GM23338 (cell line): ENCODE measurements at regions not wholly inside any gene's neighbourhood (a gene's known extent, or its start where the extent isn't known, plus 50 kb on each side); places are given as distances from the start of the nearest gene placed in this dataset.

Experiments used
- ATAC-seq: fragments of 200-7000 bp; cut with Tn5 transposase; 3 replicates; pipeline ENCODE4 v1.9.1; 2020
- DNase-seq: peaks from one replicate; pipeline ENCODE4 v3.0.0-alpha.2; 2015; ENCODE audit warnings: low spot score
- H2AFZ ChIP-seq: fragments of 200-600 bp; sonication (generic); 2 replicates; pipeline ENCODE4 v1.8.0; 2016; ENCODE audit warnings: antibody characterized with exemption, mild to moderate bottlenecking, moderate library complexity
- H3F3A ChIP-seq: fragments of 200-600 bp; sonication (generic); replicated peaks from 2 replicates; pipeline ENCODE4 v1.8.0; 2017; ENCODE audit warnings: antibody characterized with exemption, mixed run types, low read depth
- H3K27ac ChIP-seq: fragments of 200-600 bp; sonication (generic); 2 replicates; pipeline ENCODE4 v1.6.1; 2016; ENCODE audit warnings: low read depth
- H3K27me3 ChIP-seq: fragments of 200-600 bp; sonication (generic); 2 replicates; pipeline ENCODE4 v1.8.0; 2016; ENCODE audit warnings: mild to moderate bottlenecking, mixed run types, moderate library complexity; ENCODE audit not compliant: insufficient read depth
- H3K36me3 ChIP-seq: fragments of 200-600 bp; sonication (generic); 2 replicates; pipeline ENCODE4 v1.8.0; 2016; ENCODE audit warnings: mild to moderate bottlenecking; ENCODE audit not compliant: insufficient read depth
- H3K4me1 ChIP-seq: fragments of 200-600 bp; sonication (generic); 2 replicates; pipeline ENCODE4 v1.8.0; 2016; ENCODE audit warnings: mild to moderate bottlenecking, moderate library complexity; ENCODE audit not compliant: insufficient read depth
- H3K4me2 ChIP-seq: fragments of 200-600 bp; sonication (generic); 2 replicates; pipeline ENCODE4 v1.7.1; 2017; ENCODE audit warnings: mixed run types
- H3K4me3 ChIP-seq: fragments of 200-600 bp; sonication (generic); 2 replicates; pipeline ENCODE4 v1.6.1; 2016; ENCODE audit warnings: mixed run types
- H3K79me2 ChIP-seq: fragments of 200-600 bp; sonication (generic); replicated peaks from 2 replicates; pipeline ENCODE4 v1.8.0; 2017; ENCODE audit warnings: mild to moderate bottlenecking; ENCODE audit not compliant: insufficient read depth
- H3K9me2 ChIP-seq: fragments of 200-600 bp; sonication (generic); 2 replicates; pipeline ENCODE4 v1.8.0; 2017; ENCODE audit not compliant: insufficient read depth
- H4K20me1 ChIP-seq: fragments of 200-600 bp; sonication (generic); replicated peaks from 2 replicates; pipeline ENCODE4 v1.8.0; 2017; ENCODE audit warnings: mild to moderate bottlenecking; ENCODE audit not compliant: insufficient read depth
- H3K27ac Mint-ChIP-seq: 2 replicates; pipeline ENCODE4 v1.8.0; 2020; ENCODE audit warnings: inconsistent platforms, mild to moderate bottlenecking, moderate library complexity, mixed read lengths
- H3K27me3 Mint-ChIP-seq: 3 replicates; pipeline ENCODE4 v1.8.0; 2022; ENCODE audit warnings: low read depth, mild to moderate bottlenecking, moderate library complexity, mixed read lengths, inconsistent platforms; ENCODE audit not compliant: insufficient read depth, poor library complexity
- H3K36me3 Mint-ChIP-seq: 3 replicates; pipeline ENCODE4 v1.8.0; 2021; ENCODE audit warnings: low read depth, mild to moderate bottlenecking, inconsistent platforms, moderate library complexity, mixed read lengths
- H3K4me1 Mint-ChIP-seq: 3 replicates; pipeline ENCODE4 v1.8.0; 2020; ENCODE audit warnings: mild to moderate bottlenecking, inconsistent platforms, mixed read lengths
- H3K4me3 Mint-ChIP-seq: 3 replicates; pipeline ENCODE4 v1.8.0; 2021; ENCODE audit warnings: moderate library complexity, mild to moderate bottlenecking, inconsistent platforms, mixed read lengths
- H3K9me3 Mint-ChIP-seq: 3 replicates; pipeline ENCODE4 v1.8.0; 2020; ENCODE audit warnings: moderate library complexity, mild to moderate bottlenecking, inconsistent platforms, mixed read lengths
- CREB1 ChIP-seq: fragments of 250-450 bp; sonication (Bioruptor Pico); IDR thresholded peaks from 2 replicates; pipeline ENCODE4 v1.5.0; 2020; ENCODE audit warnings: low read depth, mild to moderate bottlenecking, moderate library complexity
- CTCF ChIP-seq, 2 experiments: fragments of 200-600 bp in 1 of 2; sonication (generic) in 1 of 2; conservative IDR thresholded peaks; 2 replicates each; pipeline versions ENCODE4 v1.5.1 to v1.6.1; 2016 to 2017; ENCODE audit warnings: antibody characterized with exemption in 2 of 2, low read depth in 2 of 2, mild to moderate bottlenecking in 2 of 2, moderate library complexity in 1 of 2
- ETS1 ChIP-seq: IDR thresholded peaks from 2 replicates; pipeline ENCODE4 v1.6.1; 2016; ENCODE audit warnings: antibody characterized with exemption
- EZH2 ChIP-seq: fragments of 200-600 bp; sonication (generic); IDR thresholded peaks from one replicate; pipeline ENCODE4 v1.8.0; 2017; ENCODE audit warnings: antibody characterized with exemption, mild to moderate bottlenecking, low read depth; ENCODE audit not compliant: unreplicated experiment
- EZH2phosphoT487 ChIP-seq: fragments of 200-600 bp; sonication (generic); IDR thresholded peaks from one replicate; pipeline ENCODE4 v1.8.1; 2018; ENCODE audit warnings: antibody characterized with exemption; ENCODE audit not compliant: unreplicated experiment
- JUNB ChIP-seq: IDR thresholded peaks from one replicate; pipeline ENCODE4 v1.6.1; 2016; ENCODE audit warnings: antibody characterized with exemption; ENCODE audit not compliant: unreplicated experiment
- NANOG ChIP-seq: IDR thresholded peaks from 2 replicates; pipeline ENCODE4 v1.6.1; 2016; ENCODE audit warnings: antibody characterized with exemption, borderline replicate concordance
- POLR2AphosphoS5 ChIP-seq: IDR thresholded peaks from 2 replicates; pipeline ENCODE4 v1.6.1; 2016; ENCODE audit warnings: antibody characterized with exemption, low read depth
- REST ChIP-seq: IDR thresholded peaks from one replicate; pipeline ENCODE4 v1.6.1; 2018; ENCODE audit warnings: antibody characterized with exemption; ENCODE audit not compliant: unreplicated experiment
- STAT1 ChIP-seq: IDR thresholded peaks from one replicate; pipeline ENCODE4 v1.6.1; 2016; ENCODE audit warnings: antibody characterized with exemption; ENCODE audit not compliant: unreplicated experiment
- ZNF114 ChIP-seq: fragments of 250-450 bp; sonication (Bioruptor Pico); IDR thresholded peaks from 2 replicates; pipeline ENCODE4 v1.5.0; 2020; ENCODE audit warnings: mild to moderate bottlenecking, moderate library complexity
- ZNF331 ChIP-seq: fragments of 250-450 bp; sonication (Bioruptor Pico); IDR thresholded peaks from 2 replicates; pipeline ENCODE4 v1.5.0; 2020; ENCODE audit warnings: low read depth, mild to moderate bottlenecking, moderate library complexity
- ZNF462 ChIP-seq: fragments of 250-450 bp; sonication (Bioruptor Pico); IDR thresholded peaks from 2 replicates; pipeline ENCODE4 v1.5.0; 2020; ENCODE audit warnings: mild to moderate bottlenecking, moderate library complexity

- no peaks in the 10 kb centered on the region for H3K27me3 ChIP-seq
- H3F3A ChIP-seq: no peaks in the 10 kb centered on the region
- H3K79me2 ChIP-seq: no peaks in the 10 kb centered on the region
- H3K4me2 ChIP-seq: no peak overlapping the region
- no peaks in the 10 kb centered on the region for H4K20me1 ChIP-seq
- peaks cover 9% of the 10 kb centered on the region for H3K4me1 ChIP-seq
- ATAC-seq (no peak), DNase-seq (no peak)
- Mint-ChIP-seq H3K36me3 (no peaks in the 10 kb centered on the region), H3K4me3 (no peak overlapping the region), H3K27ac (no peak overlapping the region), H3K27me3 (peaks cover 7% of the 10 kb centered on the region), H3K4me1 (peaks cover 18% of the 10 kb centered on the region), H3K9me3 (peaks cover 5% of the 10 kb centered on the region; the same call in 1 of the 3 replicates)
- no peaks in the 10 kb centered on the region for H3K9me2 ChIP-seq
- H2AFZ ChIP-seq: no peak overlapping the region
- TF ChIP-seq REST (no peak), ZNF331 (CRISPR knock-in tag) (no peak), ZNF462 (CRISPR knock-in tag) (no peak), CREB1 (CRISPR knock-in tag) (no peak), EZH2phosphoT487 (no peak), STAT1 (no peak), JUNB (no peak), NANOG (no peak), CTCF (conservative IDR thresholded peaks at IDR 0.05; ENCODE audit: low read depth in 2 of 2) (no peak), ZNF114 (CRISPR knock-in tag) (no peak), ETS1 (no peak), POLR2AphosphoS5 (no peak), EZH2 (no peak)
- H3K27ac ChIP-seq: no peak overlapping the region
- H3K4me3 ChIP-seq: no peak overlapping the region
- no peaks in the 10 kb centered on the region for H3K36me3 ChIP-seq
Measured at GRCh38 chr22:27485842-27486241, 315.7 kb downstream of the MN1 start.
